HG03175 (cell line): ENCODE measurements at regions not wholly inside any gene's neighbourhood (a gene's known extent, or its start where the extent isn't known, plus 50 kb on each side); places are given as distances from the start of the nearest gene placed in this dataset.
A peak's percentile ranks its signal among the peaks of the same experiment; 100 is the strongest.
"Not testable (repeated sequence)": the region's sequence is repeated elsewhere in the genome, so short reads cannot be mapped to it uniquely, and the experiment has no call there.

ENCODE experiments used
- ATAC-seq: cut with Tn5 transposase; IDR thresholded peaks from one replicate; pipeline ENCODE4 v1.9.1; 2021; ENCODE audit warnings: mild to moderate bottlenecking, moderate library complexity; ENCODE audit not compliant: unreplicated experiment

- ATAC-seq = no peak
These were observed 98.0 kb upstream of the MAP9 start for GRCh38 chr4:155474758-155475157.

GRCh38 chr4:155473420-155474095, 96.8 kb upstream of the MAP9 start:
- ATAC-seq = no peak

GRCh38 chr4:155468282-155468681, 91.5 kb upstream of the MAP9 start:
- ATAC-seq = no peak

GRCh38 chr4:155450676-155451075, 73.9 kb upstream of the MAP9 start:
- ATAC-seq = no peak

GRCh38 chr4:155445306-155445705, 68.5 kb upstream of the MAP9 start:
- no peak for ATAC-seq

- no peak for ATAC-seq
These were observed 68.0 kb upstream of the MAP9 start for GRCh38 chr4:155444721-155445120.

GRCh38 chr4:155442267-155443105, 65.7 kb upstream of the MAP9 start:
- ATAC-seq = peak; percentile 82

GRCh38 chr4:155441475-155441874, 64.7 kb upstream of the MAP9 start:
- ATAC-seq = no peak

GRCh38 chr4:155439760-155440159, 63.0 kb upstream of the MAP9 start:
- not testable (repeated sequence) for ATAC-seq

- ATAC-seq = no peak
These were observed 58.1 kb upstream of the MAP9 start for GRCh38 chr4:155434904-155435303.

- ATAC-seq = no peak
These were observed 57.6 kb upstream of the MAP9 start for GRCh38 chr4:155434366-155434765.

GRCh38 chr4:155433636-155434360, 57.0 kb upstream of the MAP9 start:
- no peak for ATAC-seq

- ATAC-seq = no peak
These were observed 54.4 kb upstream of the MAP9 start for GRCh38 chr4:155430895-155431795.

GRCh38 chr4:155428128-155428527, 51.4 kb upstream of the MAP9 start:
- ATAC-seq = no peak

- no peak for ATAC-seq
These were observed 50.2 kb upstream of the MAP9 start for GRCh38 chr4:155426953-155427352.
